B cell (primary cell): ENCODE measurements at regions not wholly inside any gene's neighbourhood (a gene's known extent, or its start where the extent isn't known, plus 50 kb on each side); places are given as distances from the start of the nearest gene placed in this dataset.

Experiments used
- ATAC-seq: fragments of 200-7000 bp; cut with Tn5 transposase; one replicate; pipeline ENCODE4 v1.10.0; 2021; ENCODE audit warnings: low read depth, mild to moderate bottlenecking, moderate number of reproducible peaks, moderate library complexity
- CTCF ChIA-PET: fragments of 350-600 bp; sonication (Branson Sonifier 250); formaldehyde crosslinking; loops from one replicate; lab custom pipeline; 2021; ENCODE audit warnings: antibody characterized with exemption, inconsistent platforms; lab: Charles Lee
- POLR2A ChIA-PET: fragments of 350-600 bp; sonication (Branson Sonifier 250); formaldehyde crosslinking; loops from one replicate; lab custom pipeline; 2021; ENCODE audit warnings: antibody characterized with exemption; lab: Charles Lee
- DNase-seq: peaks from one replicate; pipeline ENCODE4 v3.0.0; 2013
- H2AFZ ChIP-seq: 2 replicates; pipeline ENCODE4 v1.6.1; 2012; ENCODE audit warnings: mild to moderate bottlenecking, low read depth, low read length; ENCODE audit not compliant: insufficient read depth, poor library complexity, severe bottlenecking
- H3K27ac ChIP-seq, 2 donors: 1 replicate in 1 of 2; 2 replicates in 1 of 2; pipeline ENCODE4 v1.5.1; 2012 to 2013; ENCODE audit warnings: low read length in 2 of 2, mild to moderate bottlenecking in 2 of 2, moderate library complexity in 1 of 2
- H3K27me3 ChIP-seq, 4 experiments: fragments of 200-600 bp in 1 of 4; sonication (generic) in 1 of 4; replicated peaks in 1 of 4; 1 replicate in 2 of 4; 2 replicates in 2 of 4; pipeline versions ENCODE4 v1.6.1 to v1.7.0; 2013 to 2016; ENCODE audit warnings: low read length in 3 of 4, mild to moderate bottlenecking in 2 of 4, mixed read lengths in 1 of 4, moderate library complexity in 1 of 4; ENCODE audit not compliant: insufficient read depth in 4 of 4, control insufficient read depth in 3 of 4; ENCODE audit errors: control extremely low read depth in 1 of 4
- H3K36me3 ChIP-seq, 2 experiments: replicated peaks in 1 of 2; 1 replicate in 1 of 2; 2 replicates in 1 of 2; pipeline versions ENCODE4 v1.6.1 to v1.7.1; 2013; ENCODE audit warnings: low read length in 1 of 2; ENCODE audit not compliant: insufficient read depth in 2 of 2, control insufficient read depth in 1 of 2; ENCODE audit errors: control extremely low read depth in 1 of 2, extremely low read depth in 1 of 2
- H3K4me1 ChIP-seq, 2 donors: fragments of 200-600 bp in 1 of 2; sonication (generic) in 1 of 2; 1 replicate in 1 of 2; 2 replicates in 1 of 2; pipeline versions ENCODE4 v1.5.1 to v1.6.1; 2013 to 2017; ENCODE audit warnings: low read length in 2 of 2; ENCODE audit not compliant: control insufficient read depth in 2 of 2, insufficient read depth in 2 of 2
- H3K4me2 ChIP-seq: replicated peaks from 2 replicates; pipeline ENCODE3; 2012; ENCODE audit warnings: mild to moderate bottlenecking, low read depth, low read length; ENCODE audit not compliant: poor library complexity, severe bottlenecking
- H3K4me3 ChIP-seq, 5 experiments: fragments of 200-600 bp in 1 of 5; sonication (generic) in 1 of 5; 1 replicate in 3 of 5; 2 replicates in 2 of 5; pipeline versions ENCODE4 v1.5.1 to v1.7.0; 2011 to 2016; ENCODE audit warnings: low read length in 4 of 5, mild to moderate bottlenecking in 4 of 5, low read depth in 2 of 5, control low read depth in 1 of 5, moderate library complexity in 1 of 5; ENCODE audit not compliant: insufficient read depth in 1 of 5; ENCODE audit errors: control extremely low read depth in 1 of 5, extremely low read depth in 1 of 5
- H3K79me2 ChIP-seq: fragments of 200-600 bp; sonication (generic); one replicate; pipeline ENCODE4 v1.6.0; 2016; ENCODE audit warnings: low read length; ENCODE audit not compliant: control insufficient read depth, insufficient read depth
- H3K9ac ChIP-seq: fragments of 200-600 bp; sonication (generic); 2 replicates; pipeline ENCODE4 v1.6.1; 2017; ENCODE audit warnings: mild to moderate bottlenecking, low read length, moderate library complexity
- H3K9me3 ChIP-seq, 3 donors: one replicate each; pipeline versions ENCODE4 v1.6.1 to v1.7.1; 2013; ENCODE audit warnings: low read length in 2 of 3; ENCODE audit not compliant: control insufficient read depth in 2 of 3, insufficient read depth in 1 of 3; ENCODE audit errors: control extremely low read depth in 1 of 3
- H4K20me1 ChIP-seq: 2 replicates; pipeline ENCODE4 v1.6.0; 2012; ENCODE audit warnings: mild to moderate bottlenecking, low read length; ENCODE audit not compliant: insufficient read depth, control insufficient read depth, poor library complexity, severe bottlenecking
- H3K27ac Mint-ChIP-seq: one replicate; pipeline ENCODE4 v1.8.0; 2021; ENCODE audit warnings: mixed read lengths
- H3K27me3 Mint-ChIP-seq: one replicate; pipeline ENCODE4 v1.8.0; 2021; ENCODE audit warnings: mixed read lengths
- H3K4me1 Mint-ChIP-seq: one replicate; pipeline ENCODE4 v1.8.0; 2021; ENCODE audit warnings: mixed read lengths
- H3K4me3 Mint-ChIP-seq: one replicate; pipeline ENCODE4 v1.8.0; 2021; ENCODE audit warnings: mixed read lengths
- H3K9me3 Mint-ChIP-seq: one replicate; pipeline ENCODE4 v1.8.0; 2022; ENCODE audit warnings: mixed read lengths; ENCODE audit not compliant: insufficient read depth
- CTCF ChIP-seq: fragments of 200-600 bp; IDR thresholded peaks from one replicate; pipeline ENCODE4 v1.8.0; 2022; ENCODE audit warnings: antibody characterized with exemption, mild to moderate bottlenecking
- EZH2 ChIP-seq: IDR thresholded peaks from 2 replicates; pipeline ENCODE4 v1.6.1; 2012; ENCODE audit warnings: borderline replicate concordance, low read depth, mild to moderate bottlenecking, moderate library complexity, low read length; ENCODE audit not compliant: insufficient read depth, poor library complexity, severe bottlenecking
- WGBS: methylation state at CpG from one replicate; pipeline ENCODE4 v1.1.5; 2013; ENCODE audit warnings: missing lambda C conversion rate; ENCODE audit not compliant: insufficient coverage; 5-methylcytosine and 5-hydroxymethylcytosine counted together
- intact Hi-C: fragments of 100-400 bp; cut with micrococcal nuclease; formaldehyde crosslinking; loops from one replicate; pipeline ENCODE4 v1.10.0; 2022

GRCh38 chr4:28007693-28008092 is 1147.1 kb downstream of the STIM2 start:
- ChIA-PET POLR2A (no interaction called here), CTCF (no interaction called here)
- H3K36me3 ChIP-seq, result no peaks in the 10 kb centered on the region
- no peak overlapping the region for H3K4me2 ChIP-seq
- Mint-ChIP-seq H3K27me3 (no peaks in the 10 kb centered on the region), H3K27ac (no peak overlapping the region), H3K4me1 (no peaks in the 10 kb centered on the region), H3K9me3 (no peaks in the 10 kb centered on the region), H3K4me3 (no peak overlapping the region)
- H3K79me2 ChIP-seq, result no peaks in the 10 kb centered on the region
- no peak overlapping the region for H3K9ac ChIP-seq
- TF ChIP-seq EZH2 (no peak), CTCF (no peak)
- ATAC-seq (no peak), DNase-seq (no peak)
- H3K9me3 ChIP-seq, result peaks cover 0 to 13% (median 0%) of the 10 kb centered on the region in 3 donors
- no peaks in the 10 kb centered on the region for H3K4me1 ChIP-seq
- H3K27me3 ChIP-seq, result no peaks in the 10 kb centered on the region
- no peaks in the 10 kb centered on the region for H4K20me1 ChIP-seq
- H3K27ac ChIP-seq, result no peak overlapping the region
- no peak overlapping the region for H3K4me3 ChIP-seq
- 78% methylated on average over 2 of the region's 4 CpGs for WGBS
- intact Hi-C loops, result no loop called here
- no peak overlapping the region for H2AFZ ChIP-seq

- Mint-ChIP-seq H3K27ac (no peak overlapping the region), H3K4me1 (no peaks in the 10 kb centered on the region), H3K9me3 (peaks cover 3% of the 10 kb centered on the region), H3K27me3 (no peaks in the 10 kb centered on the region), H3K4me3 (no peak overlapping the region)
- Histone ChIP-seq H3K4me1 (no peaks in the 10 kb centered on the region), H3K4me2 (no peak overlapping the region), H4K20me1 (no peaks in the 10 kb centered on the region), H3K4me3 (no peak overlapping the region), H3K9ac (no peak overlapping the region), H3K36me3 (no peaks in the 10 kb centered on the region), H3K79me2 (no peaks in the 10 kb centered on the region), H3K27ac (no peak overlapping the region), H3K27me3 (no peaks in the 10 kb centered on the region), H3K9me3 (peaks cover 0 to 23% (median 3%) of the 10 kb centered on the region in 3 donors), H2AFZ (no peak overlapping the region)
- ChIA-PET CTCF (no interaction called here), POLR2A (no interaction called here)
- ATAC-seq, result no peak
- WGBS, result no CpG with 5 or more reads among the region's 2 CpGs
- no peak for DNase-seq
- intact Hi-C loops, result no loop called here
- TF ChIP-seq CTCF (no peak), EZH2 (no peak)
Observed at GRCh38 chr4:28009541-28009940, 1148.9 kb downstream of the STIM2 start.
